ENCODE measurements at regions not wholly inside any gene's neighbourhood (a gene's known extent, or its start where the extent isn't known, plus 50 kb on each side); places are given as distances from the start of the nearest gene placed in this dataset.

- H3K9ac ChIP-seq (ENCODE audit: low read depth in 2 of 2, low read length in 2 of 2), result no peak overlapping the region
- intact Hi-C loops (cut with DNase I), result no loop called here
- TF ChIP-seq CTCF (IDR thresholded peaks at IDR 0.05), result no peak
- H3K9me3 ChIP-seq, result no peaks in the 10 kb centered on the region
- no peak for DNase-seq
- no peak overlapping the region for H3K27ac ChIP-seq
- H3K4me1 ChIP-seq, result no peaks in the 10 kb centered on the region
- no peak overlapping the region for H3K4me3 ChIP-seq
- no peaks in the 10 kb centered on the region for H3K27me3 ChIP-seq
- H3K36me3 ChIP-seq, result no peaks in the 10 kb centered on the region
Measured at GRCh38 chr13:38542601-38543000, 144.3 kb upstream of the FREM2 start.

GRCh38 chr13:38543561-38543960, 143.3 kb upstream of the FREM2 start:
- H3K4me1 ChIP-seq, result no peaks in the 10 kb centered on the region
- intact Hi-C loops (cut with DNase I), result no loop called here
- no peak overlapping the region for H3K9ac ChIP-seq (ENCODE audit: low read depth in 2 of 2, low read length in 2 of 2)
- H3K27me3 ChIP-seq, result no peaks in the 10 kb centered on the region
- no peak for DNase-seq
- H3K9me3 ChIP-seq, result no peaks in the 10 kb centered on the region
- no peak overlapping the region for H3K4me3 ChIP-seq
- no peaks in the 10 kb centered on the region for H3K36me3 ChIP-seq
- no peak overlapping the region for H3K27ac ChIP-seq
- TF ChIP-seq CTCF (IDR thresholded peaks at IDR 0.05), result no peak

- Histone ChIP-seq H3K4me3 (no peak overlapping the region), H3K4me1 (no peaks in the 10 kb centered on the region), H3K36me3 (no peaks in the 10 kb centered on the region), H3K27me3 (no peaks in the 10 kb centered on the region), H3K9ac (ENCODE audit: low read depth in 2 of 2, low read length in 2 of 2) (no peak overlapping the region), H3K9me3 (no peaks in the 10 kb centered on the region), H3K27ac (no peak overlapping the region)
- no peak for TF ChIP-seq CTCF (IDR thresholded peaks at IDR 0.05)
- intact Hi-C loops (cut with DNase I), result no loop called here
- no peak for DNase-seq
Measured at GRCh38 chr13:38563739-38564138, 123.1 kb upstream of the FREM2 start.

DNA sequence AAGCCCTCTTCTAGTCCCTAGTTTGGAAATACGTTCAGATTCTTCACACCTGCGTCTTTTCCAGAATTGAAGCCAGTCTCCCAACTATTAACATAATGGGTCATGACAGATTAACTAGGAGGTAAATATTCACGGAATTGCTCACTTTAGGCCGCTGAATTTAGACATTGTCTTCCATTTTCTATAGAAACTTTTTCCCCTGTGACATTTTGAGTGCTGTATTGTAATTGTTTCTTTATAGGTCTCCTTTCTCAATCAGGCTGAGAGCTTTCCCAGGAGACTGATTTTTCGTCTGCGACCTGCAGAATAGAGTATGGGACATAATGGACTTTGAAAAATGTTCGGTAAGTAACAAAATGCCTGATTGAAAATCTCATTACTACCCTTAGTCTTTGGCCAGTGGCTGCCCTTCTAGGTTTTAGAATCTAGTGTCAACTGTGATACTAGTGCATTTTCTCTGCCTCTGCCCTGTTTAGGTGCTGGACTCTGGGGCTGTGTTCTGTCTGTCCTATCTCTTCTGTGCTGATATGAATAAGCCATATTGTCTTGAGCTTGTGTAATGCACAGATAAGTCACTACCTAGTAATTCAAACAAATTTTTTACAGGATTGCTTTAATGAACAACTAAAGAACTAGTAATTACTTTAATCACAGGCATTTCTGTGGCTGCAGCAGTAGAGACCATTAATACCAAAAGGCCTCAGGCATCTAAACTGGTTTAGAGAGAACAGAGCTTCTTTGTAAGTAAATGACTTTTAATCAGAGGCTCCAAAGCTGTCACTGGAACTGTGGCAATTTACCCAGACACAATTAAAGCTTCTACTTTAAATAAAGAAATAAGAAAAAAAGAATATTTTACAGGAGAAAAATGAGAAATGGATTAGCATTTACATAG, 122.4 kb upstream of the FREM2 start:
- no peak overlapping the region for H3K27ac ChIP-seq
- no peaks in the 10 kb centered on the region for H3K27me3 ChIP-seq
- H3K9ac ChIP-seq (ENCODE audit: low read depth in 2 of 2, low read length in 2 of 2), result no peak overlapping the region
- intact Hi-C loops (cut with DNase I), result no loop called here
- no peaks in the 10 kb centered on the region for H3K9me3 ChIP-seq
- H3K4me3 ChIP-seq, result no peak overlapping the region
- no peaks in the 10 kb centered on the region for H3K36me3 ChIP-seq
- DNase-seq, result no peak
- H3K4me1 ChIP-seq, result no peaks in the 10 kb centered on the region
- TF ChIP-seq CTCF (IDR thresholded peaks at IDR 0.05), result no peak

DNA sequence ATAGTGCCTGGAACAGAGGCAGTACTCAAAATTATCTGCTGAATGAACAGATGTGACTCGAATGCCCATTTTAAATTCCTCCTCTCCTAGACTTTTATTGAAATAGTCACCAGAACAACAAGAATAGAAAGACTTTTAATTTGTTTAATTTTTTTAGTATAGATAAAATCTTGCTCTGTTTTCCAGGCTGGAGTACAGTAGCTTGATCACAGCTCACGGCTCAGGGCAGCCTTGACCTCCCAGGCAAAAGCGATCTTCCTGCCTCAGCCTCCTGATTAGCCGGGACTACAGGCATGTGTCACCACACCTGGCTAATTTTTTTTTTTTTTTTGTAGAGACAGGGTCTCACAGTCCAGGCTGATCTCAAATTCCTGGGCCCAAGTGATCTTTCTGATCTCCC, 120.9 kb upstream of the FREM2 start:
- no peak for DNase-seq
- H3K36me3 ChIP-seq, result no peaks in the 10 kb centered on the region
- no peak overlapping the region for H3K4me3 ChIP-seq
- H3K4me1 ChIP-seq, result no peaks in the 10 kb centered on the region
- intact Hi-C loops (cut with DNase I), result no loop called here
- no peak overlapping the region for H3K27ac ChIP-seq
- H3K27me3 ChIP-seq, result no peaks in the 10 kb centered on the region
- H3K9ac ChIP-seq (ENCODE audit: low read depth in 2 of 2, low read length in 2 of 2), result no peak overlapping the region
- H3K9me3 ChIP-seq, result no peaks in the 10 kb centered on the region
- TF ChIP-seq CTCF (IDR thresholded peaks at IDR 0.05), result no peak

Measured in colonic mucosa (tissue), 4 donors.